Stimulated activated CD4-positive, alpha-beta T cell treated with anti-CD3 and anti-CD28 coated beads, Interleukin-4, amount 100 ng/mL, for 48 hours (primary cell): ENCODE measurements at regions not wholly inside any gene's neighbourhood (a gene's known extent, or its start where the extent isn't known, plus 50 kb on each side); places are given as distances from the start of the nearest gene placed in this dataset.
"Not testable (repeated sequence)": the region's sequence is repeated elsewhere in the genome, so short reads cannot be mapped to it uniquely, and the experiment has no call there.

Experiments used
- DNase-seq, 2 donors: peaks; one replicate each; pipeline ENCODE4 v3.0.0-alpha.2; 2020; ENCODE audit warnings: low read depth in 2 of 2

DNA sequence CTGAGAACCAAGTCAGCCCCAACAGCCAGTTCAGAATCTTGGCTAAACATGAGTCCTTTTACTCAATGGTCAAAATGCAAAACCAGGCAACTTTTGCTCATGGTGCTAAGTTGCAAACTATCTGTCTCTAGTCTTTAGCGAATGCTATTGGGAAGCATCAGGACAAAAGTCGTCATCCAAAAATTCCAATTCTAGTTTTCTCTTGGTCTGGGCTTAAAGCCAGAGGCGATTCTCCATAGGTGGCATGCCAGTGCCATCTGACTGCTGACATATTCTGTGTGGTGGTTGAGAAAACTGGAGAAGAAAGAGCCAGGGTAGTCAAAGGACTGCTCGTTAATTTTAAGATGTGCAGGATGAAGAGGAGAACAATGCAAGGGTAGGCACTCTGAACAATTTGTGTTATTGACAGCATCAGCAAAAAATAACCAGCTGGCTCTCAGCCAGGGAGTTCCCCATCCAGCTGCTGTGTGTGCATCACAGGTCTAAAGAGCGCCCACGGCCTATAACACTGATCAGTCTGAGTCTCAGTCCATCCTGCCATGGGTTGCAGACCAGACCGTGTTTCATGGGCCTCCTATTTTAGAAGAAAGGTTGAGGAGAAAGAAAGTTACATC, 313.6 kb downstream of the ALDH8A1 start:
- no peak for DNase-seq

DNA sequence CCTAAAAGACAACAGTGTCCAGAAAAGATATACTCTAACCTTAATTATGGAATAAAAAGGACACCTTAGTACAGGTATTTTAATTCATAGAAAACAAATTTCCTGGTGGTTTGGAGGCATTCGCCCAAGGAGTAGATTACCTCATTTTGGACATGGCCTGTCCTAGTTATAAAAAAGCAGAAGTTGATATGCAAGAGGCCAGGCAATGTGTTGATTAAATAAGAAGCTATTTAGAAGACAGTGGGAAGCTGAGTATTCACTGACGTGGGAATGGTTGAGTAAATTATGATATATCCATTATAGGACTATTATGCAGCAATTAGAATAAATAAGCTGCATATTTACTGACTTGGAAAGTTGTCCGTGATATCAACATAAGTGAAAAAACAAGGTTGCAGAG, 314.9 kb downstream of the ALDH8A1 start:
- no peak for DNase-seq

DNA sequence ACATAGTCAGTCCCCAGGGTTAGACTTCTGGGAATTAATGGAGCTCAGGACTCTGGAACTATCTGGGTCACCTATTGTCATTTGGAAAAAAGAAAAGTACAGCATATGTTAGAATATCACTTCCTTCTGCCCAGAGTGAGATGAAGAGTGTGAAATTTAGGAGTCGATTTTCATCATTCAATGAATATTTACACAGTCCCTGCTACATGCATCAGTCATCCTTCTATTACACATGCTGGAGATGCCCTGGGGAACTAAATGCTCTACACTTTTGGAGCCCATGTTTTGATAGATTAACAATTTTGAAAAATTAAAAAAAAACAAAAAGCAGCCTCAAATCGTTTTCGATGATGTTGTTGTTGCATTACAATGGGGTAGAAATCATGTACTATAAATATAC, 315.4 kb downstream of the ALDH8A1 start:
- DNase-seq = no peak

DNA sequence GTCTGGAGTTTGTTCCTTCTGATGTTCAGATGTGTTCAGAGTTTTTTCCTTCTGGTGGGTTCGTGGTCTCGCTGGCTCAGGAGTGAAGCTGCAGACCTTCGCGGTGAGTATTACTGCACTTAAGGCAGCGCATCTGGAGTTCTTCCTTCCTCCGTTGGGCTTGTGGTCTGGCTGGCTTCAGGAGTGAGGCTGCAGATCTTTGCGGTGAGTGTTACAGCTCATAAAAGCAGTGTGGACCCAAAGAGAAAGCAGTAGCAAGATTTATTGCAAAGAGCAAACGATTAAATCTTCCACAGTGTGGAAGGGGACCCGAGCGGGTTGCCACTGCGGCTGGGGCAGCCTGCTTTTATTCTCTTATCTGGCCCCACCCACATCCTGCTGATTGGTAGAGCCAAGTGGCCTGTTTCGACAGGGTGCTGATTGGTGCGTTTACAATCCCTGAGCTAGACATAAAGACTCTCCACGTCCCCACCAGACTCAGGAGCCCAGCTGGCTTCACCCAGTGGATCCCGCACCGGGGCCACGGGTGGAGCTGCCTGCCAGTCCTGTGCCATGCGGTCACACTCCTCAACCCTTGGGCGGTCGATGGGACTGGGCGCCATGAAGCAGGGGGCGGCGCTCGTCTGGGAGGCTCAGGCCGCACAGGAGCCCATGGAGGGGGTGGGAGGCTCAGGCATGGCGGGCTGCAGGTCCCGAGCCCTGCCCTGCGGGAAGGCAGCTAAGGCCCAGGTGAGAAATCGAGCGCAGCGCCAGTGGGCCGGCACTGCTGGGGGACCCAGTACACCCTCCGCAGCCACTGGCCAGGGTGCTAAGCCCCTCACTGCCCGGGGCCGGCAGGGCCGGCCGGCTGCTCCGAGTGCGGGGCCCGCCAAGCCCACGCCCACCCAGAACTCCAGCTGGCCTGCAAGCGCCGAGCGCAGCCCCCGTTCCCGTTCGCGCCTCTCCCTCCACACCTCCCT, 315.3 kb upstream of the SGK1 start:
- peak; percentile 10 to 22 for DNase-seq

DNA sequence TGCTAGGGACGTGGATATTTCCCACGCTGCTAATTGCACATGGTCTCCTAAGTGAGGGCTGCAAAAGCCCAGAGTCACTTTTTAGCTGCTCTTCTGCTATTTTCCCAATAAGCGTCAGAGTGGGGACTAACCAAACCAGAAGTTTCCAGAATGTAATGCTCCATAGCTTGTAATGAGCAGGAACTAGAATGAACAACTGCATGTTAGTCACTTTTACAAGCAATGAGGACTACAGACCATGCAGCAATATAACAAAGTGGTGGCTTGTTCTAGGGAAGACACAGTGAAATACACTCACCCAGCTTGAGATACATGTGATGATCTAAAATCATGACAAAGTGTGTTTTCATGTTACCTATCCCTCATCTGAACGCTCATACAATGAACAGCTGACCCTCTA, 314.1 kb upstream of the SGK1 start:
- DNase-seq = no peak

DNA sequence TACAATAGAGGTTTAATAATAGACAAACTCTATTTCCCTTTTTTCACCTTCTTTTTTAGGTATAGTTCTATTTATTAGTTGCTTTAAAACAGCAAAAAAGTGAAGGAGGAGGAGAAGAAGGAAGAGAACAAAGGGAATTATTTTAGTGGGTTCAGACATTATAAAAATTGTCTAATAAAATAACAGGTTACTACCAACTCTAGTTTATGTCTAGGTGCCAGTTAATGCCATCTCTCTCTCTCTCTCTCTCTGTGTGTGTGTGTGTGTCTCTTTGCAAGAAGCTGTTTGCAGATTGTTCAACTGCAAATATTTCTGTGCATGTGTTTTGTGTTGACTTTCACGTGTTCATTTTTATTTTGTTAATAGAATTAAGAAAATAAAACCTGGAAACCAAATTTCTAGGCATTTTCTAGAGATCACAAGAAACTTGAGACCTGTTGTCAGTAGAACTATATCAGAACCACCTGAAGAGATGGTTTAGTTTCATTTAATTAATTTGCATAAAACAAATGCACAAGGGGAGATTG, 313.5 kb upstream of the SGK1 start:
- DNase-seq = no peak

DNA sequence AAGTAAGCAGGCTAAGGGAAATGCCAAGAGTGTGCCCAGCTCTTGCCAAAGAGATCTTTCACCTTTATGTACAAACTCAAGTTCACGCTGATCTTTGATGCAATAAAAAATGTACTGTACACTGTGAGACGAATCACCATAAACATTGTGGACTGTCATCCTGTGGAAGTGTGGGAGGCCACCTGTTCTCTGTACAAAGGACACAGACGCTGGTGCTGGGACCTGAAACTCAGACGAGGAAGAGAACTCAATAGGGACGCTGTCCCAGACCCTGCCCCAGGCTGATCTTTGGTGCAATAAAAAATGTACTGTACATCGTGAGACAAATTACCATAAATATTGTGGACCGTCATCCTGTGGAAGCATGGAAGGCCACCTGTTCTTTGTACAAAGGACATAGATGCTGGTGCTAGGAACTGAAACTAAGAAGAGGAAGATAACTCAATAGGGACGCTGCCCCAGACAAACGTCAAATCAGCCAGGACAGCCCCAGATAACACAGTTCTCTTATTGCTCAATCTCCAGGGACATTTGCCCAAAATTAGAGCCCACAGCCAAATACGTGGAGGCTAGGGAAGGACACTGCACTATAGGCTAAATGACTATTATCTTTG, 312.7 kb upstream of the SGK1 start:
- no peak for DNase-seq

DNA sequence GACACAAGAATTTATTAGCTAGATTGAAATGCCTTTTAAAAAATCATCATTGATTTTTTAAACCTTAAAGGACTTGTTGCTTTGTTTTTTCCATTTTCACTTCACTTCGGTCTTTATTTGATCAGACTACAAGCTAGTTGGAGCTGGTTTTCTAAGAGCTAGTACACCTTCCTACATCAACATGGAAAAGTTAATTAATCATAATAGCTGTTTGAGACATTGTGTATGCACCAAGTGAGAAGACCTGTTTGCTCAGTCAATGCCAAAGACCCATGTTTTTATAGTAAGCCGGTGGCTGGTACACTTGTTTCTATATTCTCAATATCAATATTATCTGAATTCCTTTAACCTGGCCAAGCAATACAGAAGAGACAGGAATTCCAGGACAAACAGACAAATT, 310.2 kb upstream of the SGK1 start:
- DNase-seq = no peak

DNA sequence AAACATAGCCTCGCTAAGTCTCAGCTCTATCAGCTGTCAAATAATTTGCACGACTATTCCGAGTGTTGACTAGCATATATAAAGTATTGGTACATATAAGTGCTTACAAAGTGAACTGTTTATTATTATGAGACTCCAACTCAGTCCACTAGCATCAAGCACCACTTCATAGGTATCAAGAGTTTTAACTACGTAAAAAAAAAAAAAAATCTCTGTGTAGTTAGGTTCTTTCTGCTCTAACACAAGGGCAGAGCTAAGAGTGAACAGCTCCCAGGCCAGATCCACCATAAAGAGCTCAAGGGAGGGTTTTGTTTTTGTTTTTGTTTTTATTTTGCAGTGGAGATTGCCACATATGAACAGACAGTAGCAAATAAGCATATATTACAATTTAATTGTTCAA, 309.8 kb upstream of the SGK1 start:
- no peak for DNase-seq

DNA sequence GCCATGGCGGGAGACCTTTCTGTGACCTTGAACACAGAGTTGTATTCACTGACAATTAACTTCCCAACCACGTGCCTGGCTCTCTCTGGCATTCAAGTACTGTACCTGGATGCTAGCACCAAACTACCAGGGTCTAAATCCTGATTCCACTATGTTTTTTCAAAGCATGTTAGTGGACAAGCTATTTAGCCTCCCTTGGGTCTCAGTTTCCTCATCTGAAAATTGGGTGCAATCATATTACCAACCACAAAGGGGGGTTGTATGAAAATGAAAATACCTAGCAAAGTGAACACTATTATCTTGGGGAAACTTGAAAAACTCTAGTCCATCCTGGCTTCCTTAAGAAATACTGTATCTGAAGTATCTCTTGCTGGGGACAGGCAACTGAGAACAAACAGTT, 308.7 kb upstream of the SGK1 start:
- no peak for DNase-seq

DNA sequence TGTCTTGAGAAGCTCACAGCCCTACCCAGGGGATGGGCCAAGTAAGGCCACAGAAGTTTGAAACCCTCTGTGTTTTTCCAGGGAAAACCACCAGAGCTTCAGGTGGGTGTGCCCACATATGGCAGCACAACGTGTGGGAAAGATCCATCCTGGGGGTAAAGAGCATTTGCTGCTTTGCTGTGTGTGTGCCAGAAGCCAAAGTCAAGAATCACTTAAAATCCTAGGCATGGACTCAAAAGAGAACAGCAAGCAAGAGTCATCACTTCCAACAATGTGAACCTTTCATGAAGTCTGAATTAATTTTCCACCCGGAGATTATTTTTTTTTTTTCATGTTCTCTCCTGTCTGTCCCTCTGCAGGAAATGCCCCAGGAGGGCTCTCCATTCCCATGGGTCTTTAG, 308.2 kb upstream of the SGK1 start:
- no peak for DNase-seq

DNA sequence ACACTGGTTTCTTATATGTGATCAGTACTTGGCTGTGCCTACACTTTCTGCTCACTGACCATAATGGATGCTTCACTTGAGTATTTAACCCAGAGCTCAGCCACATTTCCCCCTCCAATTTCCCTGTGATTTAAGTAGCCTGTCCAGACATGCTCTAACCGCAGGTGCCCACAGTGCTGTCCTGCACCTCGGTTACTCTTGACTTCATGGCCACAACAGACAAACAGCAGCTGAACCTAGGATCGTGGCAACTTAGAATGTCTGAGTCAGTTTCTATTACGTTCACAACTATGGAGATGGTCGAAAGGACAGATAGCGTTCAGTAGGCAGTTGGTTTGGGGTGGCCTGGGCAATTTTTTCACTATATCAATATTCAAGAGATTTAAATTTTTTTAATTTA, 306.9 kb upstream of the SGK1 start:
- no peak for DNase-seq

DNA sequence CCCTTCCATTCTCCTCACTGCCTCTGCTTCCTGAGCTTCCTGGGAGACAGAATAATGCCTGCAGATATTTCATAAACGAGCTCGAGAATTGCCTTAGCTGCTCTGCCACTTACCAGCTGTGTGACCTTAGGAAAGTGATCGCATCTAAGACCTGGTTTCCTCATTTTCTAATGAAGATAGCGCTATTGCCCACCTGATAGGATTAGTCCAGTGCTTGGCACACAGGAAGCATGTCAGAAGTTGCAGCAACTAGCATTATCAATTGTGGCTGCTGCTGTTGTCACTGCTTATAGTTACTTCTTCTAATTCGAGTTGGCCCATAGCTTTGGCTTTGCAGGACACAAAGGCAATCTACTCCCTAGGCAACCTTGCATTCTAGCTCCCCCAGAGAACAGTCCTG, 305.5 kb upstream of the SGK1 start:
- DNase-seq = no peak

DNA sequence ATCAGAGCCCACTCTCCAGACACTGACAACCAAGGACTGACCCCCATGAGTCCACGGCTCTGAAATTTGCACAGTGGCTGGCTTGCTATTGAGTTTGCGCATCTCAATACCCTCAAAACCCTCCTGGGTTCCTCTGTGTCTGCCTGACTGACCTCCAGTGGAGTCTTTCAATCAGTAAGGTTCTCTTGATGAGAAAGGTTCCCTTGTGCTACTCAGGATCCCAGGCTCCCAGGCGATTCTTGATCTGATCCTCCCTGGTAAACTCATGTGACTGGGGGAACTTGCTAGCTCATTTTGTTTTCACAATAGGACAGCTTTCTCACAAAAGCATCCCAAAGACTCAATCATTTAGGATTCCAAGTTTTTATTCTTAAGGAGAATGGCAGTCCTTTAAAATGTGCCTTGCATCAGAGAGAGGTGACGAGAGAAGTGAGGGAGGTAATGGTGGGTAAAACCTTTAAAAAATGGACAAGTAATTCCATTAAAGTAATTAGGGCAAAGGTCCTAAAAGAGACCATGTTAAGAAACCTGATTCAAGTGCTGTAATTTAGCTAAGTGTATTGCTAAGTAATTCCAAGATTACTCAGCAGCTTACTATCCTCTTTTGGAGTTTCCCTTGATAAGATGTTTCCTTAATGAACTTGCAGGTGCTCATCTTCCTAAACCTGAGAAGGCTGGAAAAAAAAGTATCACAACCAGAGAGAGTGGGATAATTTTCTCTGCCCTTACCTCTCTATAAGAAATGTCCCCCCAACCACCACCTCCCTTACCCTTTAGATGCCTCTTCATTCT, 304.7 kb upstream of the SGK1 start:
- no peak for DNase-seq

DNA sequence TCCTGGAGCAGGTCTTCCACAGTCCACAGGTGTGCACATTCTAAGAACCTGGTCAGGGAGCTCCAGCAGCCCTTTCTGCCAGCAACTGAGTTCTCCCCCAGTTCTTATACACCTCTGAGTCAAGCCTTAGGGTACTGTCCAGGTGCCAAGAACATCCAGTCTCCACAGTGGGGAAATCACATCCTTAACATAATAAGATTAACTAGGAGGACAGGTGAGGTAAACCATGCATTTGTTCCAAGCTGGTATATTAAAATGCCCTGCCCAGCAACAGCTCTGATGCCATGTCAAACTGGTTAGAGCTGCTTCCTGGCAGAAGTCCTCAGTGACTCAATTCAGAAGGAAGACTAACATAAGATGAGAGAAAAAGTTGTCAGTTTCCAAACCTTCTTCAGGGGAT, 303.9 kb upstream of the SGK1 start:
- DNase-seq = no peak

DNA sequence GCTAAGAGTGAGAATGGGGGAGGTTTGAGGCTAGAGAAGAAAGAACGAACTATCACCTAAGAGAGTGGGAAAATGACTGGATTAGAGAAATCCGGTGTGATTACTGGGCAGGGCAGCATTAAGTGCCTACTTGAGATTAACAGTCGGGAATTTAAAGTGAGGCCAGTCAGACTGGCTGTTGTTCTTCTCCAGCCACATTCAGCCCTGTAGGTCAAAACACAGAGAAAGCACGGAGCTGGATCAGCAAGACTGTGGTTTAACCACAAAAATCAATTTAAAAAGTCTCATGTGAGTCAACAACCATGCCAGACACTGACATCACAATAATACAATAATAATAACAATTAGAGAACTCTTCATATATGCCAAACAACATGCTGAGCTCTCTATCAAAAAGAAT, 301.9 kb upstream of the SGK1 start:
- no peak for DNase-seq

DNA sequence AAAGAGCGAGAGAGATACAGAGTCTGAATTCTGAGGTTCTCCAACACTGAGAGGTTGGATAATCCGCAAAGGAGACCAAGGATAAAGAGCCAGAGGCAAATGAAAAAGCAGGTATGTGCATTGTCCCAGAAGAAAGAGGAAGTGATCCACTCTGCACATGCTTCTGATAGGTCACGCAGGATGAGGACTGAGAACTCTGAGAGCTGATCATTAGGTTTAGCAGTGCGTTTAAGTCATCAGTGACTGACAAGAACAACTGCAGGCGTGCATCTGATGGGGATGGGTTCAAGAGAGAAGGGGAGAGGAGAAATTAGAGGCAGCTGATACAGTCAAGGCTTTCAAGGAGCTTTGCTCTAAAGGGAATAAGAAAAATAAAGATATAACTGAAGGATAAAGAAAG, 301.2 kb upstream of the SGK1 start:
- DNase-seq = no peak

DNA sequence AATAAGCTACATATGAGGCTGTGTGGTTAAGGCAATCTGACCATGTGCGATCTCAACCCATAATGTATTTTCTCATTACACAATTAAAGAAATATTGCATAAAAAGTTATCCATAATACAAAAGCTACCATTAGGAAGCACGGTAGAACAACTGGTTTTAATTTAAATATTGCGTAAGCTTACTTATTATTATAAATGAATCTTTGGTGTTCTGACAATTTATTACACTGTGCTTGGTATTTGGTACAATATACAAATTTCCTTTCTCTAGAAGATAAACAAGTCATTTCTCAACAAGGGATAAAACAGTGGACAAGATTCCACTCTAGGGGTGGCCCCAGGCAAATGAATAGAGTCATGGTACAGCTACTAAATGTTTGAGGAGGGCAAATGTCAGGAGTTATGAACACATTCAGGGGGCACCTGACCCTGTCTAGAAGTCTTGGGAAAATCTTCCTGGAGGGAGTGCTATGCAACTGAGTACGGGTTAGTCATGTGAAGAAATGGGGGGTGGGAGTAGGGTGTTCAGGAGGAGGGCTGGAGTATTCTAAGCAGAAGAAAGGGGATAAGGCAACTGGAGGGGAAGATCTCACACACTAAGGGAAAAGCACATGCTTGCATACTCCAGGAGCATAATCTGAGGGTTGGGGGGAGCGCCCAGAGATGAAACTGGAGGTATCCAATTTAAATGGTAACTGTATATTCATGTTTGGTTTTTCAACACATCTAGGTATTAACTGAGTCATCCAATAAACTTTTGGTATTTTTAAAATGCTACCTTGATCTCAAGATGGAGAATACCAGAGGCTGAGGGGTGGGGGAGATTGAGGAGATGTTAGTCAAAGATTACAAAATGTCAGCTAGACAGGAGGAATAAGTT, 296.9 kb upstream of the SGK1 start:
- DNase-seq = no peak

DNA sequence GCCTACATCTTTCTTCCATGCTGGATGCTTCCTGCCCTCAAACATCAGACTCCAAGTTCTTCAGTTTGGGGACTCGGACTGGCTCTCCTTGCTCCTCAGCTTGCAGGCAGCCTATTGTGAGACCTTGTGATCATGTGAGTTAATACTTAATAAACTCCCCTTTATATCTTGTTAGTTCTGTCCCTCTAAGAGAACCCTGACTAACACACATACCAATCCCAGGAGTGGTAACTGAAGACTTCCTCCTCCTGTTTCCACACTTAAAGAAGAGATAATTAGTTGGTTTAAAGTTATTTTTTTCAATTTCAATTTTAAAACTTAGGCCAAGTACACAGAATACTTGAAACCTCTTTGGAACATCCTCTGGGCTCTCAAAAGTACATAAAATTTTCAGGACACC, 294.2 kb upstream of the SGK1 start:
- DNase-seq = not testable (repeated sequence)

DNA sequence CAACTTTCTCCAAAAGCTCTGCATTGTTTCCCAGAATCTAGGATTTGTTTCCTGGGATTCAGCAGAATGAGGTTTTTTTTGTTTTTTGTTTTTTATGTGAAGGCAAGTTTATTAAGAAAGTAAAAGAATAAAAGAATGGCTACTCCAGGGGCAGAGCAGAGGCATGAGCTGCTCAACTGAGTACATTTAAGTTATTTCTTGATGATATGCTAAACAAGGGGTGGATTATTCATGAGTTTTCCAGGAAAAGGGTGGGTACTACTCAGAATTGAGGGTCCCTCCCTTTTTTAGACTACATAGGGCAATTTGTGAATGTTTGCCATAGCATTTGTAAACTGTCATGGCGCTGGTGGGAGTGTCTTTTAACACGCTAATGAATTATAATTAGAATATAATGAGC, 292.5 kb upstream of the SGK1 start:
- DNase-seq = no peak

DNA sequence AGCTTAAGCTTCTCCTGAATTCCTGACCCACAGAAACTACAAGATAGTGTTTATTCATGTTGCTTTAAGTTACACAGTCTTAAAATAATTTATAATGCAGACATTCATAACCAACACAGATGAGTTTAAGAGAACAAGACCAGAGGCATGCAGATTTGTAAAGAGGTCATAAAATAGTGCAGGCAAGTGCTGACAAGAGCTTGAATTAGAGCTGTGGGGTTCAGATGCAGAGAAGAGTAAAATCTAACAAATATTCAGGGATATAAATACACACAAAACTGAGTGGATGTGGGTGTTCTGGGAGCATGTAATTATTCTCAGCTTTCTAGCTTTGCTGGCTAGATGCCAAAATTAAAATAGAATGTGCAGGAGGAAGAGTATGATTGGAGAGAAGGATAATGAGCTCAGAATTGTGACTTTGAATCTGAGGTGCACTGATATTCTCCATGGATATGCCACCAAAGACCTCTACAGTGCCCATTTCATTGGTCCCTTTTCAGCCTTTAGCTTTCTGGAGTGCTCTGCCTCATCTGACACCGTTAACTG, 291.9 kb upstream of the SGK1 start:
- no peak for DNase-seq
